IMR-90 (cell line): ENCODE measurements at regions not wholly inside any gene's neighbourhood (a gene's known extent, or its start where the extent isn't known, plus 50 kb on each side); places are given as distances from the start of the nearest gene placed in this dataset.

ENCODE experiments used
- ATAC-seq: fragments of 200-7000 bp; cut with Tn5 transposase; 2 replicates; pipeline ENCODE4 v1.9.1; 2020; ENCODE audit warnings: low read depth, mild to moderate bottlenecking, moderate library complexity
- BruUV-seq: library from RNA; stranded (reverse); fragments of 400-500 nt; replicated peaks from 2 replicates; lab custom pipeline; 2021; lab: Mats Ljungman, UMichigan
- CTCF ChIA-PET: fragments of 300-600 bp; formaldehyde crosslinking; extraction: SDS; loops from one replicate; lab custom pipeline; 2021; ENCODE audit warnings: antibody characterized with exemption; lab: Yijun Ruan, JAX
- POLR2A ChIA-PET: fragments of 300-600 bp; sonication (Branson Sonifier 250); formaldehyde crosslinking; loops from one replicate; lab custom pipeline; 2022; ENCODE audit warnings: antibody characterized with exemption; ENCODE audit not compliant: unreplicated experiment; lab: Charles Lee
- DNase-seq: peaks from one replicate; pipeline ENCODE4 v3.0.0; 2013
- H2AFZ ChIP-seq: replicated peaks from 2 replicates; pipeline ENCODE3; 2013; ENCODE audit warnings: low read length, mild to moderate bottlenecking; ENCODE audit not compliant: poor library complexity
- H2AK5ac ChIP-seq: 2 replicates; pipeline ENCODE4 v1.6.1; 2013; ENCODE audit warnings: low read depth, low read length, inconsistent platforms
- H2AK9ac ChIP-seq: replicated peaks from 2 replicates; pipeline ENCODE3; 2013; ENCODE audit warnings: mild to moderate bottlenecking, low read depth, low read length, moderate library complexity; ENCODE audit not compliant: poor library complexity
- H2BK120ac ChIP-seq: 2 replicates; pipeline ENCODE4 v1.6.1; 2013; ENCODE audit warnings: low read depth, low read length, inconsistent platforms
- H2BK15ac ChIP-seq: 3 replicates; pipeline ENCODE4 v1.6.1; 2013; ENCODE audit warnings: low read depth, low read length, inconsistent platforms
- H2BK20ac ChIP-seq: 2 replicates; pipeline ENCODE4 v1.6.1; 2013; ENCODE audit warnings: low read depth, mild to moderate bottlenecking, inconsistent platforms, low read length, moderate library complexity
- H2BK5ac ChIP-seq: 2 replicates; pipeline ENCODE4 v1.6.1; 2013; ENCODE audit warnings: mild to moderate bottlenecking, low read depth, low read length, inconsistent platforms; ENCODE audit not compliant: poor library complexity, severe bottlenecking
- H3K14ac ChIP-seq: replicated peaks from 2 replicates; pipeline ENCODE4 v1.6.1; 2013; ENCODE audit warnings: low read depth, low read length, inconsistent platforms
- H3K18ac ChIP-seq: 2 replicates; pipeline ENCODE4 v1.6.1; 2013; ENCODE audit warnings: low read depth, low read length, control low read depth
- H3K23ac ChIP-seq: 2 replicates; pipeline ENCODE4 v1.6.1; 2013; ENCODE audit warnings: low read depth, low read length, inconsistent platforms
- H3K27ac ChIP-seq: 2 replicates; pipeline ENCODE4 v1.5.1; 2013; ENCODE audit warnings: mild to moderate bottlenecking, control low read depth, low read length; ENCODE audit not compliant: insufficient read depth
- H3K27me3 ChIP-seq: 2 replicates; pipeline ENCODE4 v1.6.1; 2013; ENCODE audit warnings: low read length; ENCODE audit not compliant: control insufficient read depth, insufficient read depth
- H3K36me3 ChIP-seq: 2 replicates; pipeline ENCODE4 v1.6.1; 2013; ENCODE audit warnings: low read length, mixed read lengths; ENCODE audit not compliant: control insufficient read depth, insufficient read depth
- H3K4ac ChIP-seq: 2 replicates; pipeline ENCODE4 v1.6.1; 2013; ENCODE audit warnings: low read depth, low read length, inconsistent platforms
- H3K4me1 ChIP-seq: 2 replicates; pipeline ENCODE4 v1.6.1; 2013; ENCODE audit warnings: low read length, mixed read lengths; ENCODE audit not compliant: control insufficient read depth, insufficient read depth
- H3K4me2 ChIP-seq: 2 replicates; pipeline ENCODE4 v1.6.1; 2013; ENCODE audit warnings: low read depth, mild to moderate bottlenecking, control low read depth, low read length, moderate library complexity
- H3K4me3 ChIP-seq: 2 replicates; pipeline ENCODE4 v1.5.1; 2013; ENCODE audit warnings: low read depth, mild to moderate bottlenecking, control low read depth, low read length, moderate library complexity; ENCODE audit not compliant: insufficient read depth
- H3K56ac ChIP-seq: 2 replicates; pipeline ENCODE4 v1.6.1; 2013; ENCODE audit warnings: low read length, inconsistent platforms; ENCODE audit not compliant: insufficient read depth; ENCODE audit errors: extremely low read depth
- H3K79me1 ChIP-seq, 2 experiments: 2 replicates each; pipeline ENCODE4 v1.6.1; 2013; ENCODE audit warnings: low read length in 2 of 2, inconsistent platforms in 1 of 2, low read depth in 1 of 2
- H3K9ac ChIP-seq: 2 replicates; pipeline ENCODE4 v1.6.1; 2013; ENCODE audit warnings: low read depth, low read length, control low read depth
- H3K9me1 ChIP-seq: 2 replicates; pipeline ENCODE4 v1.6.1; 2013; ENCODE audit warnings: low read length, inconsistent platforms; ENCODE audit not compliant: insufficient read depth
- H3K9me3 ChIP-seq: 2 replicates; pipeline ENCODE4 v1.6.1; 2013; ENCODE audit warnings: low read length; ENCODE audit not compliant: control insufficient read depth, insufficient read depth
- H4K20me1 ChIP-seq: 2 replicates; pipeline ENCODE4 v1.6.1; 2013; ENCODE audit warnings: low read length, inconsistent platforms; ENCODE audit not compliant: insufficient read depth
- H4K5ac ChIP-seq: 2 replicates; pipeline ENCODE4 v1.6.1; 2013; ENCODE audit warnings: mild to moderate bottlenecking, low read depth, low read length, control low read depth
- H4K8ac ChIP-seq, 2 experiments: 2 replicates each; pipeline ENCODE4 v1.6.1; 2013; ENCODE audit warnings: low read depth in 2 of 2, low read length in 2 of 2, control low read depth in 1 of 2, inconsistent platforms in 1 of 2
- H4K91ac ChIP-seq: 2 replicates; pipeline ENCODE4 v1.6.1; 2013; ENCODE audit warnings: low read depth, low read length, inconsistent platforms; ENCODE audit not compliant: insufficient read depth
- CHD1 ChIP-seq: IDR thresholded peaks from 2 replicates; pipeline ENCODE4 v1.6.1; 2012; ENCODE audit warnings: low read depth, low read length, improper control_type of control experiment
- CTCF ChIP-seq: conservative IDR thresholded peaks from 2 replicates; pipeline ENCODE4 v1.5.1; 2012; ENCODE audit warnings: mild to moderate bottlenecking, low read depth, low read length, improper control_type of control experiment
- FOS ChIP-seq: fragments of 150-350 bp; IDR thresholded peaks from 2 replicates; pipeline ENCODE4 v1.6.1; 2016; ENCODE audit warnings: low read depth, low read length
- MAFK ChIP-seq: IDR thresholded peaks from 2 replicates; pipeline ENCODE4 v1.6.1; 2012; ENCODE audit warnings: low read depth, low read length, improper control_type of control experiment
- MXI1 ChIP-seq: IDR thresholded peaks from 2 replicates; pipeline ENCODE4 v1.6.1; 2012; ENCODE audit warnings: low read depth, mild to moderate bottlenecking, low read length, moderate library complexity, borderline replicate concordance
- NFE2L2 ChIP-seq: fragments of 150-350 bp; IDR thresholded peaks from 2 replicates; pipeline ENCODE4 v1.6.1; 2016; ENCODE audit warnings: low read depth, mild to moderate bottlenecking, low read length
- RFX5 ChIP-seq: IDR thresholded peaks from 2 replicates; pipeline ENCODE4 v1.8.0; 2012; ENCODE audit warnings: low read depth, mild to moderate bottlenecking, low read length, moderate library complexity
- WGBS, 2 experiments: methylation state at CpG; one replicate each; pipeline versions ENCODE4 v1.1.5 to v1.1.7; 2013; ENCODE audit warnings: missing lambda C conversion rate in 2 of 2; ENCODE audit not compliant: insufficient read length in 1 of 2; ENCODE audit errors: extremely low coverage in 2 of 2; 5-methylcytosine and 5-hydroxymethylcytosine counted together
- dilution Hi-C: fragments of 300-500 bp; cut with HindIII; formaldehyde crosslinking; loops from one replicate; pipeline ENCODE4 v1.14.3; 2018; ENCODE audit warnings: low sequenced_read_pairs; ENCODE audit not compliant: unreplicated experiment
- in situ Hi-C: fragments of 300-500 bp; cut with MboI; formaldehyde crosslinking; loops from 3 replicates; pipeline ENCODE4 v1.14.3; 2019; ENCODE audit warnings: low sequenced_read_pairs, inconsistent platforms, mixed read lengths
- intact Hi-C: fragments of 100-400 bp; cut with micrococcal nuclease; formaldehyde crosslinking; loops from 2 replicates; pipeline ENCODE4 v1.10.0; 2022

GRCh38 chr11:76265771-76266241 is 59.5 kb upstream of the WNT11 start:
- POLR2A ChIA-PET = no interaction called here
- Histone ChIP-seq H4K8ac (no peak overlapping the region), H2AFZ (no peak overlapping the region), H3K4me2 (no peak overlapping the region), H3K36me3 (no peaks in the 10 kb centered on the region), H3K23ac (no peak overlapping the region), H3K27me3 (peaks cover 64% of the 10 kb centered on the region), H3K9ac (no peak overlapping the region), H2AK5ac (no peak overlapping the region), H2BK20ac (no peak overlapping the region), H3K56ac (no peak overlapping the region), H3K4me3 (no peak overlapping the region), H4K91ac (no peak overlapping the region), H2BK5ac (no peak overlapping the region), H4K5ac (no peak overlapping the region), H3K9me1 (0 out of 2 replicates have a peak, but pooled peaks cover 5% of the 10 kb centered on the region), H2BK120ac (no peak overlapping the region), H3K4ac (no peak overlapping the region), H3K9me3 (no peaks in the 10 kb centered on the region), H2BK15ac (no peak overlapping the region), H3K18ac (no peak overlapping the region), H3K79me1 (no peaks in the 10 kb centered on the region), H2AK9ac (no peak overlapping the region), H3K4me1 (peaks cover 8% of the 10 kb centered on the region), H3K27ac (no peak overlapping the region), H3K14ac (no peak overlapping the region), H4K20me1 (peaks cover 4% of the 10 kb centered on the region; the same call in 1 of the 2 replicates)
- in situ Hi-C loops = no loop called here
- 80% methylated on average over 1 of the region's 4 CpGs; no CpG with 5 or more reads in 1 of the 2 experiments for WGBS, 2 experiments
- intact Hi-C loops = no loop called here
- dilution Hi-C loops = no loop called here
- no TSS peak for BruUV-seq
- TF ChIP-seq FOS (no peak), MXI1 (no peak), NFE2L2 (no peak), CHD1 (no peak), MAFK (no peak), CTCF (no peak), RFX5 (no peak)
- CTCF ChIA-PET = interaction anchor here (1.0 kb wide), 1 partner anchor 31 kb away, joined by 3 read pairs; no protein-coding TSS in a partner anchor
- DNase-seq (no peak), ATAC-seq (peak; percentile 38; the same call in 1 of the 2 replicates)
